Keratinocyte (primary cell): ENCODE measurements at regions not wholly inside any gene's neighbourhood (a gene's known extent, or its start where the extent isn't known, plus 50 kb on each side); places are given as distances from the start of the nearest gene placed in this dataset.

Experiments
- CTCF ChIP-seq, 3 experiments: IDR thresholded peaks in 1 of 3; conservative IDR thresholded peaks in 1 of 3; optimal IDR thresholded peaks in 1 of 3; 2 replicates in 2 of 3; 3 replicates in 1 of 3; pipeline versions ENCODE3 to v1.5.1; 2011; ENCODE audit warnings: low read length in 3 of 3, mild to moderate bottlenecking in 3 of 3, moderate library complexity in 2 of 3, control low read depth in 1 of 3, inconsistent platforms in 1 of 3; ENCODE audit not compliant: insufficient read depth in 2 of 3; ENCODE audit errors: extremely low read depth in 1 of 3
- EZH2 ChIP-seq: IDR thresholded peaks from one replicate; pipeline ENCODE4 v1.6.1; 2012; ENCODE audit warnings: inconsistent platforms, mild to moderate bottlenecking, low read length, moderate library complexity

DNA sequence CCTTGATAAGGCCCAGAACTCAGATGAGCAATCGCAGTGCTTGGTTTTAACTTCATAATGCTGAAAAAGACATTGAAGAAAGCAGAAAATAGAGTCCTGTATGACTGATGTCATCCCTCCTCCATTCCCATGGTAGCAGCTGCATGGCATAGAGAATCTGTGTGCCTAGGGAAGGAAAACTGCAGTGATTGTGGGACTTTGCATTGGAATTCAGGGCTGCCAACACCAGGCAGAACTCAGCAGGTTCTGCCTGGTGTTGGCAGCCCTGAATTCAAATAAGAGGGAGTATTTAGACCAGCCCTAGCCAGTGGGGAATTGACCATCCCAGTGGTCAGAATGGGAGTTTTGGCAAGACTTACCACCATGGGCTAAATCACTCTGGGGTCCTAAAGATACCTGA, 1016.0 kb downstream of the FAM181B start:
- no peak for TF ChIP-seq CTCF (optimal IDR thresholded peaks at IDR 0.05 in 1 of 3, IDR thresholded peaks at IDR 0.05 in 1 of 3, conservative IDR thresholded peaks at IDR 0.05 in 1 of 3; ENCODE audit: extremely low read depth in 1 of 3, insufficient read depth in 2 of 3, low read length in 3 of 3)
- TF ChIP-seq EZH2: no peak
